Left kidney (tissue), 1 donor: ENCODE measurements at regions not wholly inside any gene's neighbourhood (a gene's known extent, or its start where the extent isn't known, plus 50 kb on each side); places are given as distances from the start of the nearest gene placed in this dataset.
"Not testable (repeated sequence)": the region's sequence is repeated elsewhere in the genome, so short reads cannot be mapped to it uniquely, and the experiment has no call there.

Experiments
- DNase-seq: peaks from one replicate; pipeline ENCODE4 v3.0.0-alpha.2; 2013

- no peak for DNase-seq
Measured at GRCh38 chr1:173300061-173301044, 93.2 kb upstream of the TNFSF4 start.

GRCh38 chr1:173301507-173301906 is 94.4 kb upstream of the TNFSF4 start:
- DNase-seq = no peak

DNA sequence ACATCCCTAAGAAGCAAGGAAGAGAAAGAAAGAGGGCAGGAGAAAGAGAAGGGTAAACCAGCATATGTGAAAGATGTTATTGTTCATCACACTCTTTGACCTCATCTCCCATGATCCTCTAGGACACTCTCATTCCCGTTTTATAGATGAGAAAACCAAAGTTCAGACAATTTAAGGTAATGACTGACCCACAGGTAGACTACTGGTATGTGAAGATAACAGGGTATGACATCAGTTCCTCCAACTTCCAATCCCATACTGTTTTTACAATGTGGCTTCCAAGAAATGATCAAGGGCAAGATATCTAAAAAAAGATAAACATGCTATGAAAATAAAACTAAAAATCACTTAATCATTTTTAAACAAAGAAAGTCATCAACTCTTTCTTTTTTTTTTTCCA is 95.2 kb upstream of the TNFSF4 start:
- no peak for DNase-seq

DNA sequence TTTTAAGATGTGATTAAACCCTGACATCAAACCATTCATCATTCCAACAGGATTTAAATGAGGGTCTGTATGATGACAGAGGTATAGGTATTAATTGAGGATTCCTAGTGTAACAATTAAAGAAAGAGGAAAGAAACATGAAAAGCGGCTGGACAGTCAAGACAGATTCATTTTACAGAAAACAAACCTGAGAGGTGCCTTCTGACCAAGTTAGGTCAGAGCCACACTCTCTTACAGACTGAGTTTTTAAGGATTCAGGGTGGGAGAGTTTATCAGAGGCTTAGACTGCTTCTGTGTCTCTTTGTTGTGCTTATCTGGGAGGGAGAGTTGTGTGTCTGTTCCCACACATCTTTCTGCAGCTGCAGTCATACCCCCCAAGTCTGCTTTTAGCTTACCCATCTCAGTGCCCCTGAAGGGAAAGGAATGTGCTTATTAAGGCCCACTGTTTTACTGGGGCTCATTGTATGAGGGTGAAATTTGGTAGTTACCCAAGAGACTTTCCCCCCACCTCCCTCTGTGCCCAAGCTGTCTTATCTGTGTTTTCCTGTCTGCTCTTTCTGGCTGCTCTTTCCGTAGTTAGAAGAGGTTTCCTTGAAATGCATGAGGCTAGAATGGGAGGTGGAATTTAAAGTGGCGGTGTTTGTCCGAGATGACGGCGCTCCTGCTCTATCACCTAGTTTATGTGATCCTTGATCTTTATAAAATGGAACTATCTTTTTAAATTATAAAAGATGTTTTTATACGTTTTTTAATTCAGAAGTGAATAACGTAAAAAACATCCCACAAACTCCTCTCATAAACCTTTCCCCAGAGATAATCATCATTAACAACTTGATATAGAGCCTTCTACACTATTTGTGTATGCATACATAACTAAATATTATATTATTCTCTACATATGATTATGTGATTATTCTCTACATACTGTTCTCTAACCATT is 96.0 kb upstream of the TNFSF4 start:
- DNase-seq = no peak

GRCh38 chr1:173303984-173304383 is 96.9 kb upstream of the TNFSF4 start:
- DNase-seq = no peak

DNA sequence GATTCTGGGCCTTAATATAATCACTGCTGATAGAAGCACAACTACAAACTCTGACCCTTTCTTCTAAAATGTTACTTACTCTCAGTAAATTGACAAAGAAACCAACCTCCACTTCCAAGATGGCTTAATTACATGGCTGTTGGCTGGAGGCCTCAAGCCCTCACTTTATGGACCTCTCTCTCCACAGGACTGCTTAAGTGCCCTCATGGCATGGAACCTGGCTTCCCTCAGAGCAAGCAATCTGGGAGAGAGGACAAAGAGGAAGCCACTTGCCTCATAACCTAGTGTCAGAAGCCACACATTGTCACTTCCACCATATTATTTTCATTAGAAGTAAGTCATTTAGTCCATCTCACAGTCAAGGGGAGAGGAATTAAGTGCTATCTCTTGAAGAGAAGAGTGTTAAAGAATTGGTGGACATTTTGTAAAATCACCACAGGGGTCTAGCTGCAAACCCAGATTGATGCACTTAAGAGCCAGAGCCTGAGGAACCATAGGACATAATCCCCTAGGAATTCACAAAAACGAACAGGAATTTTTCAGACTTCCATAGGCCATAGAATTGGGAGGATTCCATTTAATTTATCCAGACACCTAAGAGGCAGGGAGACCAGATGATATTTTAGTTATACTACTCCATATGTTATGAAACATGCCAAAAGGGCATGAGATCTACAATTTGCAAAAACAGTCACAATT is 97.5 kb upstream of the TNFSF4 start:
- DNase-seq = no peak

- no peak for DNase-seq
Measured at GRCh38 chr1:173307845-173308244, 100.7 kb upstream of the TNFSF4 start.

GRCh38 chr1:173314656-173315055 is 107.5 kb upstream of the TNFSF4 start:
- DNase-seq = no peak

GRCh38 chr1:173315296-173315695 is 108.2 kb upstream of the TNFSF4 start:
- no peak for DNase-seq

DNA sequence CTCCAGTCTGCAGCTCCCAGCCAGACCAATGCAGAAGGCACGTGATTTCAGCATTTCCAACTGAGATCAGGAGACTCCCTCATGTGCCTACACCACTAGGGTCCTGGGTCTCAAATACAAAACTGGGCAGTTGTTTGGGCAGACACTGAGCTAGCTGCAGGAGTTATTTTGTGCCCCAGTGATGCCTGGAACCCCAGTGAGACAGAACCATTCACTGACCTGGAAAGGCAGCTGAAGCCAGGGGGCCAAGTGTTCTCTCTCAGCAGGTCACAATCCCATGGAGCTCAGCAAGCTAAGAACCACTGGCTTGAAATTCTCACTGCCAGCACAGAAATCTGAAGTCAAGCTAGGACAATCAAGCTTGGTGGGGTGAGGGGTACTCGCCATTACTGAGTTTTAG is 111.7 kb upstream of the TNFSF4 start:
- no peak for DNase-seq

DNA sequence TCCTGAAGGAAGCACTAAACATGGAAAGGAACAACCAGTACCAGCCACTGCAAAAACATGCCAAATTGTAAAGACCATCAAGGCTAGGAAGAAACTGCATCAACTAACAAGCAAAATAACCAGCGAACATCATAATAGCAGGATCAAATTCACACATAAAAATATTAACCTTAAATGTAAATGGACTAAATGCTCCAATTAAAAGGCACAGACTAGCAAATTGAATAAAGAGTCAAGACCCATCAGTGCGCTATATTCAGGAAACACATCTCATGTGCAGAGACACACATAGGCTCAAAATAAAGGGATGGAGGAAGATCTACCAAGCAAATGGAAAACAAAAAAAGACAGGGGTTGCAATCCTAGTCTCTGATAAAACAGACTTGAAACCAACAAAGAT is 117.2 kb upstream of the TNFSF4 start:
- DNase-seq = not testable (repeated sequence)

GRCh38 chr1:173327987-173328386 is 120.9 kb upstream of the TNFSF4 start:
- DNase-seq = not testable (repeated sequence)

GRCh38 chr1:173328961-173329360 is 121.8 kb upstream of the TNFSF4 start:
- no peak for DNase-seq

DNA sequence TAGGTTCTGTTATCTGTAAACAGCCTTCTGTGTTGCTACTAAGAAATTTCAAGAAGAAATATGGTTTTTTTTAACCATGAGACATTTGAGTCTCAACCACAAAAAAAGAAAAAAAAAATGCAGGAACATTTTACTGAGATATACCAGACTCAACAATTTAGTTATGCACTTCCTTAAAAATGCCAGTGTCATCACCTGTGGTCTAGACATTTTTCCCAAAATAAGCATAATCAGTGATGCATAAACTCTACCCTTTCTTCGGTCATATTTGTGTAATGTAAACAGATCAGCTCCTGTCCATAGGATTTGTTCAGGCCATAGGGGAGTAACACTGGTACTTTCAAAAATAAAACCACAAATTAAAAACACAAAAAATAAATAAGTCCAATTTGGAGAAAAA is 122.6 kb upstream of the TNFSF4 start:
- DNase-seq = no peak

GRCh38 chr1:173330149-173330951 is 123.2 kb upstream of the TNFSF4 start:
- no peak for DNase-seq

GRCh38 chr1:173330952-173331548 is 123.9 kb upstream of the TNFSF4 start:
- DNase-seq = not testable (repeated sequence)

DNA sequence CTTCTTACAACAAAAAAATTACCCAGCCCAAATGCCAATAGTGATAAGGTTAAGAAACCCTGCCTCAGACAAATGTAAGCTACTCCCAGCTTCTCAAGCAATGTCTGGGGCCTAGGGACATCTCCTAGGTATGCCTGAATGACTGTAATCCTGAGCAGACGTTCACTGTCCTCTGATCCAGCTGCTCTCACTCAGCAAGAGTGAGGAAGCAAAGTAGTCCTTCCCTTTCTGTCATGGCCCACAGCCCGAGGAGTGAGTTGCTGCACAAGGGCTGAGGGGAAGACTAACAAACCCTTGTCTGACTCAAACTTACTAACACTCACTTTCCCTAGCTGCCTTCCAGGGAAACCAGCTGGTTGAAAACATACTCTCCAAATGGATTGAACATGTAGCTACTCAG is 124.9 kb upstream of the TNFSF4 start:
- no peak for DNase-seq

DNA sequence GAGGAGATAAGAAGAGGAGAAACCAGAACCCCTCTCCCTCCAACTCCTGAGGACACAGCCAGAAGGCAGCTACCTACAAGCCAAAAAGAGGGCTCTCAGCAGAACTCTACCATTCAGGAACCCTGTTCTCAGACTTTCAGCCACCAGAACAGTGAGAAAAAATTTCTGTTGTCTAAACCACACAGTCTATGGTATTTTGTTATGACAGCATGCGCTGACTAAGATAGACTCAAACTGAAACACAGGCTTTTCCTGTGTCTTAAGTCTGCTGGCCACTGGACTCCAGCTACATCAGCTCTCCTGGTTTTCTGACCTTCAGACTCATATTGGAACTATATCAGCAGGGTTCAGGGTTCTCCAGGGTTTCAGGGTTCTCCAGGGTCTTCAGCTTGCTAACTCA is 126.5 kb upstream of the TNFSF4 start:
- no peak for DNase-seq

DNA sequence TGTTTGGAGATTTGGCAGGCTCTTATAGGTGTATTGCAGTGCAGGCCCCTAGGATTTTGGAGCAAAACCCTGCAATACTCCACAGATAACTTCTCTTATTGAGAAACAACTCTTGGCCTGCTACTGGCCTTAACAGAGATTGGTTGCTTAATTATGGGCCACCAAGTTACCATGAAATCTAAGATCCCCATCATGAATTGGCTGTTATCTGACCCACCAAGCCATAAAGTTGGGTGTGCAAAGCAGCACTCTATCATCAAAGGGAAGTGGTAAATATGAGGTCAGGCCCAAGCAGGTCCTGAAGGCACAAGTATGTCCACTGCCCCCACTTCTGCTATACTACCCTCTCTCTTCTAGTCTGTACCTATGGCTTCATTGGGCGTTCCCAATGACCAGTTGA is 130.0 kb upstream of the TNFSF4 start:
- DNase-seq = no peak

GRCh38 chr1:173341307-173341706 is 134.2 kb upstream of the TNFSF4 start:
- no peak for DNase-seq

- no peak for DNase-seq
Measured at GRCh38 chr1:173341971-173342370, 134.8 kb upstream of the TNFSF4 start.
